NOMO-1 treated with dmso at 0.1 percent for 144 hours (cell line): ENCODE measurements at regions not wholly inside any gene's neighbourhood (a gene's known extent, or its start where the extent isn't known, plus 50 kb on each side); places are given as distances from the start of the nearest gene placed in this dataset.
"Not testable (repeated sequence)": the region's sequence is repeated elsewhere in the genome, so short reads cannot be mapped to it uniquely, and the experiment has no call there.

Source experiments
- DNase-seq: peaks from one replicate; lab custom pipeline; 2025; ENCODE audit not compliant: unreplicated experiment; lab: John Stamatoyannopoulos, UW

DNA sequence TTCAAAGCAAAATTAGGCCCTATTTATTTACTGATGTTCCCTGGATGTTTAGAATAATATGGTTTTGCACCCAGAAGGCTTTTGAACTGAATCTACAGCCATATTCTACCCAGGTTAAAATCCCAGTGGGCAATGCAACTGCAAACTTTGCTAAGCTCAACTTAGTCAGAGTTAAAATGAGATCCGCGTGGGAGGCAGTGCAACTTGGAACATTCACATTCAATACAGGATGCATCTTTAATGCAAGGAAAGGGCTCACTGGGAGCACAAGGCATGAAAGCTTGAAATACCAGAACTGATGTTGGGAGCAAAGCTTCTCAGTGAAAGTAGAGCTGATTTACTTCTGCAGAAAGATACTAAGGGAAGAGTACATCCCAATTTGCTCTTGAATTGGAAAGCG lies 281.2 kb upstream of the DEFB112 start:
- DNase-seq: no peak

DNA sequence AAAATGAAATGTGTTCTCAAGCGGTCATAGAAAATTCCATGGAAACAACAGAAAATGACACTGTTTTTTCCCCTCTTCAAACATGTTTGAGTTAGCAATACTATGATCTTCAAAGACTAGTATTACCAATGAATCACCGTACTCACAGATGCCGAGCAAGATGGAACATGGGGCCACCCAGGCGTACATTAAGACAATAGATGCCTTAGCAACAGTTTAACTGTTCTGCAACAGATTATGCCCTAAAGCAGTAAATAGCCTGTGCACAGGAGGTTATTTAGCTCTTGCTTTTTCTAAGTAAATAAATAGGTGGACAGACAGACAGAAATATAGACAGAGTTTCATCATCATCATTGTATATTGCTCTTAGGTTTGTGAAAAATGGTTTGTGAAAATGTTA lies 284.0 kb upstream of the DEFB112 start:
- no peak for DNase-seq

DNA sequence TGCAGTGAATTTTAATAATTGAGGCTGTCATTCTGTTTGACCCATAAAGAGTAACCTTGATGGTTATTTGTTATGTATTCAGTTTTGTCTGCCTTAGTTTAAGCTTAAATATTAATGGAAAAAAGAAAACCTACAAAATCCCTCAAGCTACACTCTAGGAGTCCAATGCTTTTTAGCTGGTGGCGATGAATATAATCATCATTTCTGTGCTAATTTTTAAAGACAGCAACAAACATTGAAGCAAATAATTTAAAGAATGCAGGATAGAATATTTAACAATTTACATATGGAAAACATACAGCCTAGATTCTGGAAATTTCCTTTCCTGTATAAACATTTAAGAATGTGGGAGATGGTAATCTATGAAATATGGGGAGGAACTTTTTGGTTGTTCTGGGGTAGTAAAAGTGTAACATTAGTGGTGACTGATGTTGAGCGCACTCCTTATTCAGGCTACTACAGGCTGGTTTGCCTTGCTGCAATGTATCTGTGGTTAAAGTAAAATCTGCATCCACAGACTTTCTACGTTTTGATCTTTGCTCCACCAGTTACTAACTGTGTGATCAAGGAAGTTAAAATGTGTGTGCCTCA lies 287.9 kb upstream of the DEFB112 start:
- no peak for DNase-seq

DNA sequence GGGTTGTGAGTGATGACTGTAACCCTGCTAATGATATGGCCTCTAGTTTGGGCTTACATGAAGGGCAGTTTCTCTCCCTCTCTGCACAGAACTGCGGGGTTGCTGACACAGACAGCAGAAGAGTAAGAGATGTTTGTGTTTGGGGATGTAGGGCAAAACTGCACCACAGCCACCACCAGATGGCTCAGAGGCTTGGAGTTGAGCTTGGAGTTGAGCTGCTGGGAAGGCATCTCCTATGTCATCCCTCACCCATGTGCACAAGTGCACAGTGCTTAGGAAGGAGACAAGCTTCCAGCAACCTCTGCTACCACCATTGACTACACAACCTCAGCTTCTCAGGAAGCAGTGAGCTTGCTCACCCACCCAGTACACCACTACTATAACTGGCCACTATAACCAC lies 303.9 kb upstream of the DEFB112 start:
- DNase-seq: no peak

DNA sequence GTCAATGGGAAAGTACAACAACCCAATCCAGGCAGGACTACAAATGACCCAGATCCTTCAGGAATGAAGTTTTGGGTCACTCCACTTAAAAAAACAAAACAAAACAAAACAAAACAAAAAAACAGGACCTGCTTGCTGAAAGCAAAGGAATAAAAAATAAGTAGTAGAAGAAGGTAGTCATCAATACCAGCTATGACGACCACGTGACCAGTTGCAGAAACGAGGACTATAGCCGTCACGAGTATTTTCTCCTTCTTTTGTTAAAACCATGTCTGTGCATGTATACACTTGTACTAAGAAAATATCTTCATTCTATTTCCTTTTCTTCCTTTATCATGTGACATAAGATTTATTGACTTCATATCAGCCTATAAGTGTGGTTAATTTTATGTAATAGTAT lies 308.4 kb upstream of the DEFB112 start:
- DNase-seq: no peak

DNA sequence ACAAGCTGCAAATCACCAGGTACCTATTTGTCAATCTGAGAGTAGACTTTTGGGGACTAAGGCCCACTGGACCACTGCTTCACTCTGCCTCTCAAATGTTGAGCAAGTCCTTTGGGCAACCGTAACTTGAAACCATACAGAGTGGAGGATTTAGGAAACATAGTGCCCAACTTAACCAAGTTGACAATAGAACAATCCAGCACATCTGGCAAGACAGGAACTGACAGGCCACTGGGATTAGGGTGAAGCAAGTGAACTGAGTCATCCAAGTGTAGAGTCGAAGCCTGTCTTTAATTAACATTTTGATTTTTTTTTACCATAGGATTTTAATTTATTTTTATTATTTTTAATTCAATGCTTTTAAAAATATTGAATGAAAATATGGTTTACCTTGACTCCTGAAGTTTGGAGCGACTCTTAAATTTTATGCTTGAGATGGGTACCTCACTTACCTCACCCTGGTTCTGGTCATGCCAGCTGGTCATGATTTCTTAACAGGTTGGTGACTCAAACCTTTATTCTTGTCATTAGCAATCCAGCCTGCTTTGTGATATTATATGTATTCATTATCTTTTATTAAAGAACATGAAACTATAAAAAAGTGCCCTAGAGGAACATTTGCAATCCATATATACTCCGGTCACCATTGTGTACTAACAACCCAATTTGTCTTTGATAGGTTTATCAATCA lies 312.1 kb upstream of the DEFB112 start:
- no peak for DNase-seq

DNA sequence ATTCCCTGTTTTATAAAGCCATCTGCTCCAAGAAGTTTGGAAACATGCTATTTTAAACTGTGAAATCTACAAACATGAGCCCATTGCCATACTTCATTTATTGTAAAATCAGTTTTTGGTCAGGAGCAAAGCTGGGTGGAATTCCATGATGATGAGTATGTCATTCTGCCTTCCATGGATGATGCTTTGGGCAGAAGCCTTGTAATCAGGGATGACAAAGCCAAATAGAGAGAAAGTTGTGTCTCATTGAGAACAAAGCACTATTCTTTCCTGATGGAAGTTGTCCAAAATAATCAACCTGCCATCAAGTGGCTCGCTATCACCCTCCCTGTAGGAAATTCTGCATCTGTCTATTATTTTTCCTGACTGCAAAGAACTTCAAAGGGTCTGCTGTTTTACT lies 313.0 kb upstream of the DEFB112 start:
- no peak for DNase-seq

DNA sequence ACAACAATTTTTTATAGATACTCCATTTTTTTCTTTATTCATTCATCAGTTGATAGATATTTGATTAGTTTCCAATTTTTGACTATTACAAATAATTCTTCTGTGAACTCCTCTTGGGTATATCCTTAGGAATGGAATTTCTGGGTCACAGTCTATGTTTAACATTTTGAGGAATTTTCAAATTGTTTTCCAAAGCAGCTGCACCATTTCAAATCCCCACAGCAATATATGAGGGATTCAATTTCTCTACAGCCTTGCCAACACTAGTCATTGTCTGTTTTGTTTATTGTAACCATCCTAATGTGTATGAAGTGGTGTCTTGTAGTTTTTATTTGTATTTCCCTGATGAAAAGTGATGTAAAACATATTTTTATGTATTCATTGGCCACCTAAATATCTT lies 320.3 kb upstream of the DEFB112 start:
- DNase-seq: no peak

DNA sequence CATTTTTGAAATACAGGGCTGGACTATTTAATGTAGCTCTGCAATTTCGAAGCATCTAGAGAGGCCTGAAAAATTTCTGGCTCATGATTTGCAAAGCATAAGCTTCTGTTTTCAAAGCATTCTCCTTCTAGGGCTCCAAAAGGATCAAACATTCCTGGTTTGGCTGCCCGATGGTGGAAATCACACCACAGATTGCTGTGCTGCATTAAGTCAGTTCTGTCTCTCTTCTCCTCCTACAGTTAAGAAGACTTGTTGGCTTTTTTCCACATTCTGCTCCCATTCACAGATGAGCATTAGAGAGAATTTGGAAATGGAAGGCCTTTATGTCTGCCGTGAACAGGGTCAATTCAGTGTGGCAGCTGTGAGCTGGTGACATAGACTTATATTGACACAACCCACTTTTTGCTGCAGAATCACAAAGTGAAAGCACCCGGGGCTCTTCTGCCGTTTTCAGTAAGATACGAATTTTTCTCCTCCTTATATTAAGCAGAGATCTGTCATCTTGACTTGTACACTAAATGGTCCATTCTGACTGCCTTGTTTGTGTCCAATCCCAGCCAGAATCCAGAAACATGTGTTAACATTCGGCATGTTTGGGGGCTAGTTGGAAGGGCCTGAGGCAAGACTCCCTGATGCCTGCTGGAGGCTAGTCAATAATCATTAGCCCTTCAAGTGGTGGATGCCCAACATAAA lies 330.8 kb upstream of the DEFB112 start:
- DNase-seq: no peak

DNA sequence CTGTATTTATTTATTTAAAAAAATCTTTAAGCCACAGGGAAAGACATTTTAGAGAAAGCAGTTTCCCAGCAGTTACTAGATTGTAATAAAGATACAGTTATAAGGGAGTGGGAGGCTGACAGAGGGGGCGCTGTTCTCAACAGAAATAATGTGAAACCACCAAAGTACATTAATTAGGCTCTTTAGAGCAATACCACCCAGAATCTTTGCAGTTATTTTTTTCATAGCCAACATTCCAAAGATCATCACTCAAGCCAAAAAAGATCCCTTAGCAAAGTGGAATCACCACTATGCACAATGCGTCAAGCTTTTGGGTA lies 331.3 kb upstream of the DEFB112 start:
- no peak for DNase-seq

DNA sequence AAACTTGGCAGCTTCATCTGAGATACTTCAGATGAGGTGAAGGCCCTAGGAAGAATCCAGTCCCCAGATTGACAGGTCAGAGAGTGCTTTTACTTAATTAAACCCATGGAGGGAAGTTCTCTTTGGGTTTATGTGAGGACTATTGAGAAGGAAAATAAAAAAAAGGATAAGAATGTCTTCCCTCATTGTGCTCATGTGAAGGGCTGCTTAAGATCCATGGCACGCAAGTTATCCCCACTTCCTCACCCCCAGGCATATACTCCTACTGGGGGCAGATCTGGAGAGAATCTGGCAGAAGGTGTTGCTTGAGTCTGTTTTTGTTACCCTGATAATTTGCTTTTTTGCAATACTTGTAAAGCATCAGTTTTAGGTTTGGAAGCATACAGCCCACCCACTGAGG lies 322.9 kb upstream of the TFAP2D start:
- no peak for DNase-seq

DNA sequence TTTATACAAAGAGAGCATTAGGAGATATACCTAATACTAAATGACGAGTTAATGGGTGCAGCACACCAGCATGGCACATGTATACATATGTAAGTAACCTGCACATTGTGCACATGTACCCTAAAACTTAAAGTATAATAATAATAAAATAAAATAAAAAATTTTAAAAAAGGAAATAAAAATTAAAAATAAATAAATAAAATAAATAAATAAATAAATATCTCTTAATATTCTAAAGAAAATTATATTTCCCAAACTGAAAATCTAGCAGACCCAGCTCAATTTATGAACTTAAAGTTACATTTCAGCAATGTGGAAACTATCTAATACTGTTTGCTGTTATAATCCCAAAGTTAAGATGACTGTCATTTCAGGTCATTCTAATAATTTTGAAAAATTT lies 319.2 kb upstream of the TFAP2D start:
- DNase-seq: not testable (repeated sequence)

DNA sequence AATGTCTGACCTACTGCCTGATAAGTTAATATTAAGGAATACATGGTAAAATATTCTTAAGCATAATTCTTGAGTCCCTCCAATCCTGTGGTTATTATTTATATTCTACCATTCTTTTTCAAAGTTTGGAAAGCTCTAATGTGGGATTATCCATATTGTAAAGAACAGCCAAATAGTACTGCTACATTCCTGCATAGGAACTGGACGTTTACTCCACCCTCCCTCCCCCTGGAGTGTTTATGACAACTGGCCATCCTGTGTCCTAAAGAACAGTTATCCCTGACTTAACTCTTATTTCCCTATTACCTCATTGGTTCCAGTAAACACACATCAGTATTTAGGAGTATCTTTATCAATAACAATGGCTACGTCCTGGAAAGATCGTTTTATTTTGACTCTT lies 308.7 kb upstream of the TFAP2D start:
- DNase-seq: no peak

DNA sequence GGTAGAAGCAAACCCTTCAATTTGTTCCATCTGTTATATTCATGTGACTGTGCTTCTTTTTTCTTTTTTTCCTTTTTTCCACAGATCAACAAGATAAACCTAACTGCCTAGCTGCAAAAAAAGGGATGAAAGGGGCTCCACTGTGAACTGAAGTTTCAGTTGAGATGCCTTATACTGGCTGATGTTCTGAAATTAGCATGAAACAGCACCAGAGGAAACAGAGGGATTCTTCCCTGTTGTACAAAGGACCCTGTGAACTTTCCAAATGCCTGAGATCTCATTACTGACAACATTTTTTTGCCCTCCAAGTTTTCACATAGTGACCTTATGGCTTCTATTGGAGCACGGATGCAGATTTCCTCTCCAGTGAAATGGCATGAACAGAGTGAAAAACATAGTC lies 302.7 kb upstream of the TFAP2D start:
- no peak for DNase-seq

DNA sequence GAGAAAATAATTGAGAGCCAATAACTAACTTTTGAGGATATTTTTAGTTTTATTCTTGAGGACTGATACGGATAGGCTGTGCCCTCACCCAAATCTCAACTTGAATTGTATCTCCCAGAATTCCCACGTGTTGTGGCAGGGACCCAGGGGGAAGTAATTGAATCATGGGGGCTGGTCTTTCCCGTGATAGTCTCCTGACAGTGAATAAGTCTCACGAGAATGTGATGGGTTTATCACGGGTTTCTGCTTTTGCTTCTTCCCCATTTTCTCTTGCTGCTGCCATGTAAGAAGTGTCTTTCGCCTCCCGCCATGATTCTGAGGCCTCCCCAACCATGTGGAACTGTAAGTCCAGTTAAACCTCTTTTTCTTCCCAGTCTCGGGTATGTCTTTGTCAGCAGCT lies 292.3 kb upstream of the TFAP2D start:
- DNase-seq: not testable (repeated sequence)

DNA sequence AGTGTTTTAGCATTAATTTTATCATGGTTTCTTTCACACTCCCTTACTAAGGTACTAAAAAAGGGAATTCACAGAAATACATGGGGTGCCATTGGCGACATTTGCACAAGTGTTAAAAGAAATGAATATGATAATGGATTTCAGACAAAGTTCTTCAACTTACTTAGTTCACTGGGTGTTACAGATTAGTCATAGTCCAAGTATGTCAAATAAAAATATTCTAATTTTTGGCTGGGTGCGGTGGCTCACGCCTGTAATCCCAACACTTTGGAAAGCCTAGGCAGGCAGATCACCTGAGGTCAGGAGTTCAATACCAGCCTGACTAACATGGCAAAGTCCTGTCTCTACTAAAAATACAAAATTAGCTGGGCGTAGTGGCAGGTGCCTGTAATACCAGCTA lies 286.1 kb upstream of the TFAP2D start:
- no peak for DNase-seq

DNA sequence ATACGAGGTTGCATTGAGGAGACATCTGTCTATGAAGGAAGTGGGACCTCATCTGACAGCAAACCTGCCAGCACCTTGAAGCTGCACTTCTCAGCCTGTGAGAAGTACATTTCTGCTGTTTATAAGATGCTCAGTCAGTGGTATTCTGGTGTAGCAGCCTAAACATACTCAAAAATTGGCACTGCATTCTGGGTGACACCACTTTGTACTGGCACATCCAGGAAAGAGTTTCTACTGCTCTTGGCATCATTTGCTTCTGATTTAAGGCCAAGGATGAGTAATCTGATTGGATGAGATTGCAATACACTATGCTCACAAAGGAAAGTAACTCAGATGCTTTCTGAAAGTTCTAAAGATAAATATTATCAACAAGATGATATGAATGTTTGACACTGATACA lies 275.4 kb upstream of the TFAP2D start:
- DNase-seq: no peak

DNA sequence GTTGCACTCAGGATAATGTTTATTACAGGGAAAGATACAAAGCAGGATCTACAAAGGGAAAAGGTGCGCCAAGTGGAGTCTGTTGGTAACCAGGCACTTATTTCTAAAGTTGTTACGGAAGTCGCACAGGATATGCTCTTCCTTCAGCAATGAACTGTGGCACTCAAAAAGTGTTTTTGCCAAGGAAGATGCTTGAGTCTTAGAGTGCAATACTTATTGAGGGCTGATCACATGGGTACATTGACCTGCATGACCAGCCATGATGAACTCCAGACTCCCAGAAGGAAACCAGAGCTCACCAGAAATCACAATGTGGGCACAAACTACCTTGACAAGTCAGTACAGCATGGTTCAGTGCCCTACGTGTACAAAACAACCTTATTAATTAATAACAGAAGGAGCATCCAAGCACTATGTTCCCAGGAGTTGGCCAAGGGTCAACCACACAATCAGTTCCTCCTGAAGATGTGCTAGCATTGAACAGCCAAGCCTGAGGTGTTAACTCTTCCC lies 270.7 kb upstream of the TFAP2D start:
- DNase-seq: no peak

DNA sequence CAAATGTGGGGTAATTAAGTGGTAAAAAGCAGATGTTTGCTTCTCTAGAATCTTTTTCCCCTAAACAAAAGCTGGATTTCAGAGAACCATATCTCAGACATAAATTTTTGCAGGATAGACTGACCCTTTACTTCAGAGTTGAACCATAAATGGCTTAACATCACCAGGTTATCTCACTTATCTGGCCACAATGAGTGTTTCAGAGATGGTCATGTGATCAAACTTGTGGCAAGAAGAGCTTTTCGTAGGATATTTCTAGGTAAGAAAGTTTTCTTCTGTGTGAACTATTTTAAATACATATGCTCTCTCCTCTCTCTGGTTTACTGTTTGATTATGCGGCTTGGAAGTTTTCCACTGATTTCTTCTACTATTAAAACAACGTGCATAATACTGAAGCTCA lies 270.2 kb upstream of the TFAP2D start:
- DNase-seq: no peak

DNA sequence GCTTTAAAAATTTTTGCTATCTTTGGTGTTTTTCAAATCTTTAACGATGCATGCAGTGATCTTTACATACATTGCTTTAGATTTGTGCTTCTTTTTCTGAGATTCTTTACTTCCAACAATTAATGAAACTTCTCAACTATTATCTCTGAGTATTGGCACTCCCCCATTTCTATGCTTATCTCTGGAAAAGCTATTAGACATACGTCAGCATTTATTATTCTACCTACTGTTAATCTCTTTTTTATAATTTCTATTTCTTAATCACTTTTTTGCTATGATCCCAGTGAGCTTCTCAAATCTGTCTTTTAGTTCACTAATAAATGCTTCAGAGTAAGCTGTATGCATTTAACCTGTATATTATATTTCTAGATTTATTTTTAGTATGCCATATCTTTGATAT lies 264.2 kb upstream of the TFAP2D start:
- no peak for DNase-seq

DNA sequence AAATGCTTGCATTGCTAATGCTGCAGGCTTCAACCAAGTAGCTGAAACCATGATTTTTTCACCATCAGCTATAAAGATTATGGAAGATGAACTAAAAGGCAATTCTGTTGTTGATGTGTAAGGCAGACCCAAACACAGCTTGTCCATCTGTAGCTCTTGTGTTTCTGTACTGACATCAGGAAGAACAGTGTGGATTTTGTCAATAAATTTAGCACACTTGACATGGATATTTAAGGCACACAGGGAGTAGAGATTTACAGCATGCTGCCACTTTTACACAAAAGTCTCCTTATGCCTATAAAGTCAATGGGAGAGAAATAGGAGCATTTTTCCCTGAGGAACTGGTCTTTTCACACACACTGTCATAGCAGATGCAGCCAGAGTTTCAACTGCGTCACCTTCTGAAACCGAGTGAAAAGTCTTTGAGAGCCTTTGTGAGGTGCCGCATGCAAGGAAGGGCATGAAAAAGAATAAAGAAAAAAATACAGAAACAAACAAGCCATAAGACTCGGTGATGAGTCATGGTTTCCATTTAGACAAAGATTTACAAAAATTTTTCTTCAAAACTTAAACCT lies 261.4 kb upstream of the TFAP2D start:
- DNase-seq: no peak

DNA sequence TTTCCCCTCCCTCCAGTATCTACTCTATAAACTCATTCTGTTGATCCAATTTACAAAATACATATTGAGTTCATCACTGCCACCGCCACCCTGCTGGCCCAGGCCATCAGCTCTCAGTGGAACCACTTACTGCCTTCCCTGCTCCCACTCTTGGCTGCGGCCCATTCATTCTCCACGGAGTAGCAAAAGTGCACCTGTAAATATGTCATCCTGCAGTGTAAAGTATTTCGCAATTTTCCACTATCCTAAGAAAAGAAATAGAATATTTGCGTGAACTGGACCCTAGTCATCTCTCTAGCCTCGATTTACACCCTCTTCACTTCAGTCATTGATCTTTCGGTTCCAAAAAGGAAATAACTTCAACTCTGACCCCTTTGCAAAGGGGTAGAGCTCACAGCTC lies 258.3 kb upstream of the TFAP2D start:
- no peak for DNase-seq
